Panc1 (cell line): ENCODE measurements at regions not wholly inside any gene's neighbourhood (a gene's known extent, or its start where the extent isn't known, plus 50 kb on each side); places are given as distances from the start of the nearest gene placed in this dataset.
A peak's percentile ranks its signal among the peaks of the same experiment; 100 is the strongest.

Experiments used
- ATAC-seq: fragments of 200-7000 bp; cut with Tn5 transposase; 2 replicates; pipeline ENCODE4 v1.9.1; 2020; ENCODE audit warnings: mild to moderate bottlenecking, moderate library complexity
- BruUV-seq: library from RNA; stranded (reverse); fragments of 400-500 nt; replicated peaks from 2 replicates; lab custom pipeline; 2021; lab: Mats Ljungman, UMichigan
- CTCF ChIA-PET: fragments of 300-600 bp; sonication (Branson Sonifier 250); formaldehyde crosslinking; loops from one replicate; lab custom pipeline; 2022; ENCODE audit warnings: antibody characterized with exemption; lab: Charles Lee
- POLR2A ChIA-PET: fragments of 300-600 bp; sonication (Branson Sonifier 250); formaldehyde crosslinking; loops from one replicate; lab custom pipeline; 2022; ENCODE audit warnings: antibody characterized with exemption; lab: Charles Lee
- DNase-seq: peaks from one replicate; pipeline ENCODE4 v3.0.0-alpha.2; 2010; ENCODE audit warnings: low read depth, low spot score
- H3K27ac ChIP-seq: 2 replicates; pipeline ENCODE4 v1.5.1; 2011; ENCODE audit warnings: mild to moderate bottlenecking, low read length, inconsistent platforms
- H3K27me3 ChIP-seq: fragments of 200-500 bp; sonication (Bioruptor generic); 2 replicates; pipeline ENCODE4 v1.6.0; 2014; ENCODE audit warnings: low read length, inconsistent platforms; ENCODE audit not compliant: control insufficient read depth, insufficient read depth
- H3K36me3 ChIP-seq: fragments of 200-500 bp; sonication (Bioruptor generic); 2 replicates; pipeline ENCODE4 v1.5.1; 2014; ENCODE audit warnings: inconsistent platforms, mild to moderate bottlenecking, low read length, moderate library complexity; ENCODE audit not compliant: control insufficient read depth, insufficient read depth
- H3K4me1 ChIP-seq: 2 replicates; pipeline ENCODE4 v1.5.1; 2011; ENCODE audit warnings: inconsistent platforms, mild to moderate bottlenecking, low read length, moderate library complexity; ENCODE audit not compliant: control insufficient read depth, insufficient read depth
- H3K4me3 ChIP-seq, 2 experiments: 2 replicates each; pipeline ENCODE4 v1.5.1; 2011 to 2012; ENCODE audit warnings: low read depth in 2 of 2, low read length in 2 of 2, mild to moderate bottlenecking in 2 of 2, inconsistent platforms in 1 of 2, moderate library complexity in 1 of 2
- H3K9me3 ChIP-seq: fragments of 200-500 bp; sonication (Bioruptor generic); 2 replicates; pipeline ENCODE4 v1.5.1; 2014; ENCODE audit warnings: low read depth, mild to moderate bottlenecking, inconsistent platforms, low read length, moderate library complexity; ENCODE audit not compliant: control insufficient read depth, insufficient read depth
- CTCF ChIP-seq: fragments of 450-650 bp; IDR thresholded peaks from 2 replicates; pipeline ENCODE4 v1.5.1; 2017; ENCODE audit warnings: mild to moderate bottlenecking
- POLR2AphosphoS5 ChIP-seq: IDR thresholded peaks from 2 replicates; pipeline ENCODE4 v1.6.1; 2012; ENCODE audit warnings: mild to moderate bottlenecking, low read depth, low read length, moderate library complexity
- REST ChIP-seq, 2 experiments: IDR thresholded peaks; 2 replicates each; pipeline ENCODE4 v1.6.1; 2011 to 2012; ENCODE audit warnings: low read depth in 2 of 2, control low read depth in 1 of 2, low read length in 1 of 2, mild to moderate bottlenecking in 1 of 2, moderate library complexity in 1 of 2; ENCODE audit not compliant: insufficient read depth in 1 of 2
- SIN3A ChIP-seq: IDR thresholded peaks from 2 replicates; pipeline ENCODE4 v1.6.1; 2012; ENCODE audit warnings: low read depth, mild to moderate bottlenecking, low read length, moderate library complexity, borderline replicate concordance; ENCODE audit not compliant: insufficient read depth
- TCF7L2 ChIP-seq: IDR thresholded peaks from 2 replicates; pipeline ENCODE4 v1.6.1; 2011; ENCODE audit warnings: mild to moderate bottlenecking, low read depth, low read length, inconsistent platforms
- in situ Hi-C: cut with HindIII; loops from 2 replicates; pipeline ENCODE4 v1.10.0; 2016; ENCODE audit warnings: low sequenced_read_pairs, low pct_unique_long_range_greater_than_20kb
- intact Hi-C: fragments of 100-400 bp; cut with micrococcal nuclease; formaldehyde crosslinking; loops from one replicate; pipeline ENCODE4 v1.10.0; 2022; ENCODE audit not compliant: unreplicated experiment

GRCh38 chr5:99060306-99061261 lies 131.8 kb upstream of the CHD1 start:
- Histone ChIP-seq H3K4me3 (no peak overlapping the region), H3K27ac (no peak overlapping the region), H3K27me3 (no peaks in the 10 kb centered on the region; the same call in 1 of the 2 replicates), H3K36me3 (no peaks in the 10 kb centered on the region), H3K9me3 (no peaks in the 10 kb centered on the region), H3K4me1 (no peaks in the 10 kb centered on the region)
- ChIA-PET CTCF (interaction anchor here (0.8 kb wide), 1 partner anchor 291 kb away, joined by 4 read pairs; no protein-coding TSS in a partner anchor), POLR2A (interaction anchor here (0.6 kb wide), 1 partner anchor 142 kb away, joined by 16 read pairs; no protein-coding TSS in a partner anchor)
- in situ Hi-C loops: no loop called here
- no TSS peak for BruUV-seq
- TF ChIP-seq CTCF (peak; percentile 85), POLR2AphosphoS5 (no peak)
- peak; percentile 51 for DNase-seq
- no peak for ATAC-seq
- intact Hi-C loops: no loop called here

- ATAC-seq: no peak
- ChIA-PET POLR2A (no interaction called here), CTCF (no interaction called here)
- Histone ChIP-seq H3K27me3 (no peaks in the 10 kb centered on the region), H3K9me3 (no peaks in the 10 kb centered on the region), H3K4me3 (no peak overlapping the region), H3K36me3 (no peaks in the 10 kb centered on the region), H3K4me1 (no peaks in the 10 kb centered on the region), H3K27ac (no peak overlapping the region)
- intact Hi-C loops (no loop called here), in situ Hi-C loops (no loop called here)
- TF ChIP-seq REST (IDR thresholded peaks at IDR 0.05; ENCODE audit: insufficient read depth in 1 of 2, low read depth in 2 of 2, low read length in 1 of 2) (no peak), TCF7L2 (no peak), POLR2AphosphoS5 (no peak), SIN3A (no peak), CTCF (no peak)
- BruUV-seq: no TSS peak
- no peak for DNase-seq
Observed at GRCh38 chr5:99059685-99060084, 130.9 kb upstream of the CHD1 start.
